HCT116 (cell line): ENCODE measurements at regions not wholly inside any gene's neighbourhood (a gene's known extent, or its start where the extent isn't known, plus 50 kb on each side); places are given as distances from the start of the nearest gene placed in this dataset.

Source experiments
- ATAC-seq: fragments of 200-7000 bp; cut with Tn5 transposase; 2 replicates; pipeline ENCODE4 v1.9.1; 2020; ENCODE audit warnings: mild to moderate bottlenecking, moderate library complexity
- BruUV-seq: library from RNA; stranded (reverse); fragments of 400-500 nt; replicated peaks from 2 replicates; lab custom pipeline; 2021; lab: Mats Ljungman, UMichigan
- CTCF ChIA-PET: fragments of 300-600 bp; sonication (Branson Sonifier 250); formaldehyde crosslinking; loops from one replicate; lab custom pipeline; 2021; ENCODE audit warnings: antibody characterized with exemption; lab: Charles Lee
- POLR2A ChIA-PET: fragments of 300-600, 350-600 bp; sonication (Branson Sonifier 250); formaldehyde crosslinking; loops from one replicate; lab custom pipeline; 2021; ENCODE audit warnings: antibody characterized with exemption; lab: Charles Lee
- RAD21 ChIA-PET, 2 experiments: fragments of 300-600 bp; sonication (Branson Sonifier 250); formaldehyde crosslinking; loops; one replicate each; lab custom pipeline; 2023; ENCODE audit warnings: low total read pairs in 2 of 2; ENCODE audit not compliant: uncharacterized antibody in 2 of 2, unreplicated experiment in 2 of 2, low non-redundant PET in 1 of 2; lab: Charles Lee
- DNase-seq: peaks from one replicate; pipeline ENCODE4 v3.0.0-alpha.2; 2010; ENCODE audit warnings: low read depth, low spot score
- H2AFZ ChIP-seq: fragments of 200-600 bp; shearing (Covaris generic), sonication (generic); 2 replicates; pipeline ENCODE4 v1.6.1; 2017; ENCODE audit warnings: low read depth, mixed run types, mixed read lengths, antibody characterized with exemption, low read length; ENCODE audit not compliant: poor library complexity, severe bottlenecking
- H3K27ac ChIP-seq: 2 replicates; pipeline ENCODE4 v1.5.1; 2012; ENCODE audit warnings: low read depth, low read length
- H3K27me3 ChIP-seq: fragments of 200-600 bp; sonication (generic); 2 replicates; pipeline ENCODE4 v1.6.1; 2016; ENCODE audit warnings: mixed run types, low read length, mixed read lengths; ENCODE audit not compliant: insufficient read depth
- H3K36me3 ChIP-seq, 2 experiments: fragments of 200-500 bp in 1 of 2; fragments of 200-600 bp in 1 of 2; sonication (Bioruptor generic) in 1 of 2; sonication (generic) in 1 of 2; 2 replicates each; pipeline versions ENCODE4 v1.5.1 to v1.6.1; 2014 to 2016; ENCODE audit warnings: low read length in 2 of 2, inconsistent platforms in 1 of 2, mixed read lengths in 1 of 2, mixed run types in 1 of 2; ENCODE audit not compliant: insufficient read depth in 2 of 2, control insufficient read depth in 1 of 2
- H3K4me1 ChIP-seq, 2 experiments: fragments of 200-600 bp in 1 of 2; sonication (generic) in 1 of 2; 2 replicates each; pipeline versions ENCODE4 v1.5.1 to v1.6.1; 2012 to 2017; ENCODE audit warnings: low read length in 2 of 2, inconsistent platforms in 1 of 2, mild to moderate bottlenecking in 1 of 2, mixed read lengths in 1 of 2, mixed run types in 1 of 2, moderate library complexity in 1 of 2; ENCODE audit not compliant: insufficient read depth in 2 of 2, control insufficient read depth in 1 of 2
- H3K4me2 ChIP-seq: fragments of 200-600 bp; sonication (generic); 2 replicates; pipeline ENCODE4 v1.6.1; 2017; ENCODE audit warnings: mixed run types, low read length, mixed read lengths
- H3K4me3 ChIP-seq, 2 experiments: fragments of 200-600 bp in 1 of 2; sonication (generic) in 1 of 2; replicated peaks in 1 of 2; 2 replicates each; pipeline ENCODE4 v1.5.1; 2011 to 2016; ENCODE audit warnings: low read length in 2 of 2, control low read depth in 1 of 2, low read depth in 1 of 2, mild to moderate bottlenecking in 1 of 2, mixed read lengths in 1 of 2, mixed run types in 1 of 2
- H3K79me2 ChIP-seq: fragments of 200-600 bp; sonication (generic); 2 replicates; pipeline ENCODE4 v1.6.1; 2017; ENCODE audit warnings: mild to moderate bottlenecking, mixed run types, low read length, moderate library complexity, mixed read lengths; ENCODE audit not compliant: insufficient read depth
- H3K9ac ChIP-seq: fragments of 200-600 bp; sonication (generic); 2 replicates; pipeline ENCODE4 v1.6.1; 2016; ENCODE audit warnings: low read length, mixed read lengths
- H3K9me2 ChIP-seq: fragments of 200-600 bp; sonication (generic), shearing (Covaris generic); 2 replicates; pipeline ENCODE4 v1.6.1; 2017; ENCODE audit warnings: mixed run types, mild to moderate bottlenecking, moderate library complexity; ENCODE audit not compliant: insufficient read depth
- H3K9me3 ChIP-seq, 2 experiments: fragments of 200-500 bp in 1 of 2; fragments of 200-600 bp in 1 of 2; sonication (Bioruptor generic) in 1 of 2; sonication (generic) in 1 of 2; 2 replicates each; pipeline ENCODE4 v1.6.1; 2014 to 2017; ENCODE audit warnings: low read length in 2 of 2, mixed read lengths in 2 of 2, inconsistent platforms in 1 of 2, low read depth in 1 of 2, mild to moderate bottlenecking in 1 of 2, mixed run types in 1 of 2, moderate library complexity in 1 of 2; ENCODE audit not compliant: control insufficient read depth in 1 of 2, insufficient read depth in 1 of 2
- H4K20me1 ChIP-seq: fragments of 200-600 bp; sonication (generic), shearing (Covaris generic); 2 replicates; pipeline ENCODE4 v1.6.1; 2017; ENCODE audit warnings: mixed run types, mild to moderate bottlenecking, moderate library complexity; ENCODE audit not compliant: insufficient read depth
- CBX3 ChIP-seq: IDR thresholded peaks from 2 replicates; pipeline ENCODE4 v1.6.1; 2012; ENCODE audit warnings: low read depth
- CEBPB ChIP-seq: IDR thresholded peaks from 2 replicates; pipeline ENCODE4 v1.6.1; 2012; ENCODE audit warnings: low read depth
- CTCF ChIP-seq, 3 experiments: fragments of 200-600 bp in 1 of 3; sonication (generic) in 1 of 3; IDR thresholded peaks in 2 of 3; conservative IDR thresholded peaks in 1 of 3; 2 replicates each; pipeline ENCODE4 v1.5.1; 2012 to 2017; ENCODE audit warnings: low read depth in 2 of 3, low read length in 2 of 3, antibody characterized with exemption in 1 of 3, borderline replicate concordance in 1 of 3, control low read depth in 1 of 3, mild to moderate bottlenecking in 1 of 3, mixed read lengths in 1 of 3, mixed run types in 1 of 3, moderate library complexity in 1 of 3; ENCODE audit not compliant: insufficient read depth in 1 of 3
- EGR1 ChIP-seq: IDR thresholded peaks from 2 replicates; pipeline ENCODE4 v1.6.1; 2012; ENCODE audit warnings: low read depth
- FOSL1 ChIP-seq: IDR thresholded peaks from 2 replicates; pipeline ENCODE4 v1.6.1; 2012; ENCODE audit warnings: low read depth
- JUND ChIP-seq: IDR thresholded peaks from 2 replicates; pipeline ENCODE4 v1.6.1; 2012
- MAX ChIP-seq: IDR thresholded peaks from 2 replicates; pipeline ENCODE4 v1.6.1; 2012
- POLR2A ChIP-seq: IDR thresholded peaks from 2 replicates; pipeline ENCODE4 v1.7.0; 2011; ENCODE audit warnings: borderline replicate concordance; ENCODE audit not compliant: insufficient read depth, insufficient read length; ENCODE audit errors: extremely low read depth
- POLR2AphosphoS5 ChIP-seq: IDR thresholded peaks from 2 replicates; pipeline ENCODE4 v1.6.1; 2011; ENCODE audit warnings: mild to moderate bottlenecking, low read depth, low read length, moderate library complexity
- RAD21 ChIP-seq: IDR thresholded peaks from 2 replicates; pipeline ENCODE4 v1.6.1; 2012; ENCODE audit warnings: low read depth, mild to moderate bottlenecking
- SIN3A ChIP-seq: IDR thresholded peaks from 2 replicates; pipeline ENCODE4 v1.6.1; 2012; ENCODE audit warnings: low read depth
- SP1 ChIP-seq: IDR thresholded peaks from 2 replicates; pipeline ENCODE4 v1.6.1; 2012; ENCODE audit warnings: low read depth
- YY1 ChIP-seq: IDR thresholded peaks from 2 replicates; pipeline ENCODE4 v1.6.1; 2011; ENCODE audit warnings: low read length, low read depth, moderate library complexity, mild to moderate bottlenecking; ENCODE audit not compliant: insufficient replicate concordance; ENCODE audit errors: extremely low read depth
- ZBTB33 ChIP-seq: IDR thresholded peaks from 2 replicates; pipeline ENCODE4 v1.6.1; 2011; ENCODE audit warnings: mild to moderate bottlenecking, low read length, moderate library complexity; ENCODE audit not compliant: insufficient replicate concordance; ENCODE audit errors: extremely low read depth
- ZFX ChIP-seq: fragments of 450-650 bp; IDR thresholded peaks from 2 replicates; pipeline ENCODE4 v1.6.1; 2017
- ZNF274 ChIP-seq: fragments of 200-500 bp; sonication (Bioruptor generic); IDR thresholded peaks from 2 replicates; pipeline ENCODE4 v1.6.1; 2014; ENCODE audit warnings: mild to moderate bottlenecking, low read depth, low read length, inconsistent platforms
- intact Hi-C: fragments of 100-400 bp; cut with micrococcal nuclease; formaldehyde crosslinking; loops from 2 replicates; pipeline ENCODE4 v1.10.0; 2022
- TF ChIP-seq, protein P1 (sequence below): IDR thresholded peaks from 2 replicates; pipeline ENCODE4 v1.6.1; 2012; ENCODE audit warnings: low read depth
- TF ChIP-seq, protein P2 (sequence below): IDR thresholded peaks from 2 replicates; pipeline ENCODE4 v1.6.1; 2012

DNA sequence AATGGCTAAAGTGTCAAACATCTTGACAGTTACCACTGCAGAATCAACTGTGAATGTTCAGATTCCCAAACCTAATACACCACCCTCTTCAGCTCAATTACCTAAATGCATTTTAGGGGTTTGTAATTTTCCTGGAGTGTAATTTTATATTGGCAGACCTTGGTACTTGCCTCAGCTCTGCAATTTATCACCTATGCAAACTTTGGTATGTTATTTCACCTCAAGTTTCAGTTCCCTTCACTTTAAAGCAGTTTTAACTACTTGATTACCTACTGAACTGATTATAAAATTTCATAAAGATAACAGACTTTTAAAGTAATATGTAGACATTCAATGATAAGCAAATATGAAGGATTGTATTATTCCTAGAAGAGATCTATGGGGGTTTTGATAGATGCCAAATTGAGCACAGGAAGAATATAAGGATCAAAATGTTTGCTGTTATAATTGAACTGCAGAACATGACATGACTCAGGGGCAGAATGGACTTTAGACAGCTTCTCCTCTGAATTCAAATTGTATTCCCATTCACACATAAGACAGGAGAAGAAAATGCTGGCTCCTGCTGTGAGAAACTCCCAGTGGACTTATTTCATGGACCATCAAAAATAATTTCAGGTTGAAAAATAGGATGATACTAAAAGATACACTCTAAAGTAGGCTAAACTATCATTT lies 491.5 kb upstream of the LUZP2 start:
- H3K9me3 ChIP-seq, result peaks cover 6 to 22% of the 10 kb centered on the region in 2 experiments; a peak in 2 of 4 replicates
- no peaks in the 10 kb centered on the region for H3K79me2 ChIP-seq
- no peak overlapping the region for H3K27ac ChIP-seq
- intact Hi-C loops, result no loop called here
- H4K20me1 ChIP-seq, result no peaks in the 10 kb centered on the region
- TF ChIP-seq ZFX (no peak), CBX3 (no peak), SP1 (no peak), FOSL1 (no peak), EGR1 (no peak), JUND (no peak), ZBTB33 (no peak), CEBPB (no peak), ZNF274 (no peak), MAX (no peak), POLR2AphosphoS5 (no peak), SIN3A (no peak), POLR2A (no peak), CTCF (IDR thresholded peaks at IDR 0.05 in 2 of 3, conservative IDR thresholded peaks at IDR 0.05 in 1 of 3; ENCODE audit: borderline replicate concordance in 1 of 3, insufficient read depth in 1 of 3, low read depth in 2 of 3, low read length in 2 of 3) (no peak), YY1 (no peak), RAD21 (no peak)
- TF ChIP-seq, protein P1, sequence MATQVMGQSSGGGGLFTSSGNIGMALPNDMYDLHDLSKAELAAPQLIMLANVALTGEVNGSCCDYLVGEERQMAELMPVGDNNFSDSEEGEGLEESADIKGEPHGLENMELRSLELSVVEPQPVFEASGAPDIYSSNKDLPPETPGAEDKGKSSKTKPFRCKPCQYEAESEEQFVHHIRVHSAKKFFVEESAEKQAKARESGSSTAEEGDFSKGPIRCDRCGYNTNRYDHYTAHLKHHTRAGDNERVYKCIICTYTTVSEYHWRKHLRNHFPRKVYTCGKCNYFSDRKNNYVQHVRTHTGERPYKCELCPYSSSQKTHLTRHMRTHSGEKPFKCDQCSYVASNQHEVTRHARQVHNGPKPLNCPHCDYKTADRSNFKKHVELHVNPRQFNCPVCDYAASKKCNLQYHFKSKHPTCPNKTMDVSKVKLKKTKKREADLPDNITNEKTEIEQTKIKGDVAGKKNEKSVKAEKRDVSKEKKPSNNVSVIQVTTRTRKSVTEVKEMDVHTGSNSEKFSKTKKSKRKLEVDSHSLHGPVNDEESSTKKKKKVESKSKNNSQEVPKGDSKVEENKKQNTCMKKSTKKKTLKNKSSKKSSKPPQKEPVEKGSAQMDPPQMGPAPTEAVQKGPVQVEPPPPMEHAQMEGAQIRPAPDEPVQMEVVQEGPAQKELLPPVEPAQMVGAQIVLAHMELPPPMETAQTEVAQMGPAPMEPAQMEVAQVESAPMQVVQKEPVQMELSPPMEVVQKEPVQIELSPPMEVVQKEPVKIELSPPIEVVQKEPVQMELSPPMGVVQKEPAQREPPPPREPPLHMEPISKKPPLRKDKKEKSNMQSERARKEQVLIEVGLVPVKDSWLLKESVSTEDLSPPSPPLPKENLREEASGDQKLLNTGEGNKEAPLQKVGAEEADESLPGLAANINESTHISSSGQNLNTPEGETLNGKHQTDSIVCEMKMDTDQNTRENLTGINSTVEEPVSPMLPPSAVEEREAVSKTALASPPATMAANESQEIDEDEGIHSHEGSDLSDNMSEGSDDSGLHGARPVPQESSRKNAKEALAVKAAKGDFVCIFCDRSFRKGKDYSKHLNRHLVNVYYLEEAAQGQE, result no peak
- TF ChIP-seq, protein P2, sequence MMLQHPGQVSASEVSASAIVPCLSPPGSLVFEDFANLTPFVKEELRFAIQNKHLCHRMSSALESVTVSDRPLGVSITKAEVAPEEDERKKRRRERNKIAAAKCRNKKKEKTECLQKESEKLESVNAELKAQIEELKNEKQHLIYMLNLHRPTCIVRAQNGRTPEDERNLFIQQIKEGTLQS, result no peak
- TF ChIP-seq, all 23 proteins: peak for 0
- CTCF ChIA-PET, result no interaction called here
- DNase-seq (no peak), ATAC-seq (no peak)
- Histone ChIP-seq H2AFZ (no peak overlapping the region), H3K36me3 (no peaks in the 10 kb centered on the region), H3K9me2 (no peaks in the 10 kb centered on the region), H3K9ac (no peak overlapping the region), H3K4me1 (no peaks in the 10 kb centered on the region), H3K4me3 (no peak overlapping the region), H3K27me3 (no peaks in the 10 kb centered on the region), H3K4me2 (no peak overlapping the region)
- RAD21 ChIA-PET, result no interaction called here
- no TSS peak for BruUV-seq
- POLR2A ChIA-PET, result no interaction called here
